Ishikawa (cell line): ENCODE measurements at regions not wholly inside any gene's neighbourhood (a gene's known extent, or its start where the extent isn't known, plus 50 kb on each side); places are given as distances from the start of the nearest gene placed in this dataset.

Experiments
- CEBPB ChIP-seq: IDR thresholded peaks from 2 replicates; pipeline ENCODE4 v1.6.1; 2012
- CREB1 ChIP-seq: IDR thresholded peaks from 2 replicates; pipeline ENCODE4 v1.6.1; 2012; ENCODE audit warnings: low read depth
- EGR1 ChIP-seq: IDR thresholded peaks from 2 replicates; pipeline ENCODE4 v1.6.1; 2012
- EP300 ChIP-seq: IDR thresholded peaks from 2 replicates; pipeline ENCODE4 v1.6.1; 2012; ENCODE audit warnings: borderline replicate concordance
- FOXM1 ChIP-seq: IDR thresholded peaks from 2 replicates; pipeline ENCODE4 v1.6.1; 2012; ENCODE audit warnings: low read depth, borderline replicate concordance
- NFIC ChIP-seq: IDR thresholded peaks from 2 replicates; pipeline ENCODE4 v1.6.1; 2012
- RAD21 ChIP-seq: IDR thresholded peaks from 2 replicates; pipeline ENCODE4 v1.6.1; 2012; ENCODE audit warnings: low read depth
- REST ChIP-seq: IDR thresholded peaks from 2 replicates; pipeline ENCODE4 v1.6.1; 2012; ENCODE audit warnings: low read depth, mild to moderate bottlenecking
- TAF1 ChIP-seq: IDR thresholded peaks from 2 replicates; pipeline ENCODE4 v1.6.1; 2012; ENCODE audit warnings: low read depth, mild to moderate bottlenecking
- TCF12 ChIP-seq: IDR thresholded peaks from 2 replicates; pipeline ENCODE4 v1.6.1; 2012; ENCODE audit warnings: low read depth
- TEAD4 ChIP-seq: IDR thresholded peaks from 2 replicates; pipeline ENCODE4 v1.6.1; 2012
- USF1 ChIP-seq: IDR thresholded peaks from 2 replicates; pipeline ENCODE4 v1.6.1; 2012
- YY1 ChIP-seq: IDR thresholded peaks from 2 replicates; pipeline ENCODE4 v1.6.1; 2012; ENCODE audit warnings: low read depth
- ZBTB7A ChIP-seq: IDR thresholded peaks from 2 replicates; pipeline ENCODE4 v1.6.1; 2012; ENCODE audit warnings: low read depth
- TF ChIP-seq, protein P1 (sequence below): IDR thresholded peaks from 2 replicates; pipeline ENCODE4 v1.6.1; 2012

GRCh38 chr15:77907824-77908751, 169.4 kb downstream of the TBC1D2B start:
- TF ChIP-seq, protein P1, sequence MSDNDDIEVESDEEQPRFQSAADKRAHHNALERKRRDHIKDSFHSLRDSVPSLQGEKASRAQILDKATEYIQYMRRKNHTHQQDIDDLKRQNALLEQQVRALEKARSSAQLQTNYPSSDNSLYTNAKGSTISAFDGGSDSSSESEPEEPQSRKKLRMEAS = no peak
- no peak for TF ChIP-seq EP300

DNA sequence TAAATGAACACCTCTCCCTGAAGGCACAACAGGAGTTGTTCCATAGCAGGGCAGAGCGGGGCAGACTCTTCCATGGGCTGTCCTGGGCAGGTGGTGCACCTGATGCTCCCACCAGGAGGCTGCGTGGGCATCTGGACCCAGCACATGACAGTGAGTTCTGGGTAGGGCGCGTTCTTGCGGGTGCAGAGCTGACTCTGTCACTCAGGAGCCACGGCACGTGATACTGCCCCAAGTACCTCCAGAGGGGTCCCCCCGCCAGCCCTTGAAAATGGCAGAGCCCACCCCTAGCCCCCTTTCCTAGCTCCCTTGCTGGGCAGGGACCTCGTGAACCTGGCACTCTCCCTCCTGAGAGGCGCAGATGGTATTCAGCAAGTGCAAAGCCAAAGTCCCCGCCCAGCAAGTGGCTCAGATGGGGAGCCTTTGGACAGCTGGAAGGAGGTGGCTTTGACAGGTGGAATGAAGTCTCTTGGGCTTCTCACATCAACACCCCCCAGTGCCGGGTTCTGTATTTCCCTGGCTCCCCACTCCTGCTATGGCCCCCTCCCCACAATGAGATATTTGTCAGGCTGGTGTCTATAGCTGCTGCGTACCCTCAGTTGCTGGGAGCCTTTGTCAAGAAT, 172.1 kb downstream of the TBC1D2B start:
- no peak for TF ChIP-seq EGR1
- no peak for TF ChIP-seq ZBTB7A
- no peak for TF ChIP-seq EP300
- no peak for TF ChIP-seq TEAD4
- TF ChIP-seq NFIC = no peak
- TF ChIP-seq, protein P1 = no peak
- no peak for TF ChIP-seq REST
- TF ChIP-seq CREB1 = no peak
- TF ChIP-seq TAF1 = no peak
- no peak for TF ChIP-seq TCF12
- TF ChIP-seq USF1 = no peak
- TF ChIP-seq RAD21 = no peak
- no peak for TF ChIP-seq CEBPB

GRCh38 chr15:77904901-77905300, 172.6 kb downstream of the TBC1D2B start:
- TF ChIP-seq NFIC (no peak), EP300 (no peak)

- TF ChIP-seq EGR1 = no peak
- TF ChIP-seq ZBTB7A = no peak
- no peak for TF ChIP-seq TEAD4
- TF ChIP-seq NFIC = no peak
Observed at GRCh38 chr15:77904436-77904821, 173.1 kb downstream of the TBC1D2B start.

GRCh38 chr15:77902921-77903760, 174.4 kb downstream of the TBC1D2B start:
- peak; percentile 70 for TF ChIP-seq RAD21

- TF ChIP-seq FOXM1 (no peak), YY1 (no peak), NFIC (no peak), ZBTB7A (no peak), EP300 (no peak), TAF1 (no peak)
Observed at GRCh38 chr15:77901921-77902750, 175.4 kb downstream of the TBC1D2B start.

GRCh38 chr15:77901251-77901881, 176.1 kb downstream of the TBC1D2B start:
- TF ChIP-seq ZBTB7A = no peak
- TF ChIP-seq, protein P1 = no peak
- TF ChIP-seq TAF1 = no peak
- no peak for TF ChIP-seq NFIC
- no peak for TF ChIP-seq CREB1
- no peak for TF ChIP-seq EP300
- TF ChIP-seq FOXM1 = no peak
- TF ChIP-seq TCF12 = no peak
- TF ChIP-seq YY1 = no peak
